ENCODE measurements at regions not wholly inside any gene's neighbourhood (a gene's known extent, or its start where the extent isn't known, plus 50 kb on each side); places are given as distances from the start of the nearest gene placed in this dataset.

GRCh38 chr15:86001200-86001599 is 78.5 kb upstream of the AGBL1 start:
- Histone ChIP-seq H3K27ac (ENCODE audit: low read depth in 1 of 3, low read length in 2 of 3) (no peak overlapping the region), H3K9me3 (ENCODE audit: control insufficient read depth in 2 of 2, insufficient read depth in 1 of 2, low read depth in 1 of 2, low read length in 1 of 2) (no peaks in the 10 kb centered on the region), H3K27me3 (ENCODE audit: control insufficient read depth in 3 of 3, insufficient read depth in 3 of 3, low read length in 3 of 3) (no peaks in the 10 kb centered on the region), H3K36me3 (ENCODE audit: control insufficient read depth in 3 of 3, insufficient read depth in 2 of 3, low read depth in 1 of 3, low read length in 3 of 3) (no peaks in the 10 kb centered on the region), H3K4me3 (ENCODE audit: low read depth in 1 of 3, low read length in 3 of 3) (no peak overlapping the region), H3K4me1 (ENCODE audit: control insufficient read depth in 3 of 3, insufficient read depth in 2 of 3, low read depth in 1 of 3, low read length in 2 of 3) (no peaks in the 10 kb centered on the region)
- DNase-seq (no peak), FAIRE-seq (no peak)
- WGBS, 3 donors, result 42 to 60% (median 59%) methylated on average over 4 of the region's 4 CpGs

GRCh38 chr15:86002444-86002843 is 77.2 kb upstream of the AGBL1 start:
- no peaks in the 10 kb centered on the region for H3K4me1 ChIP-seq (ENCODE audit: control insufficient read depth in 3 of 3, insufficient read depth in 2 of 3, low read depth in 1 of 3, low read length in 2 of 3)
- no peak overlapping the region for H3K27ac ChIP-seq (ENCODE audit: low read depth in 1 of 3, low read length in 2 of 3)
- DNase-seq (no peak), FAIRE-seq (no peak)
- H3K27me3 ChIP-seq (ENCODE audit: control insufficient read depth in 3 of 3, insufficient read depth in 3 of 3, low read length in 3 of 3), result no peaks in the 10 kb centered on the region
- no peaks in the 10 kb centered on the region for H3K36me3 ChIP-seq (ENCODE audit: control insufficient read depth in 3 of 3, insufficient read depth in 2 of 3, low read depth in 1 of 3, low read length in 3 of 3)
- H3K9me3 ChIP-seq (ENCODE audit: control insufficient read depth in 2 of 2, insufficient read depth in 1 of 2, low read depth in 1 of 2, low read length in 1 of 2), result no peaks in the 10 kb centered on the region
- no peak overlapping the region for H3K4me3 ChIP-seq (ENCODE audit: low read depth in 1 of 3, low read length in 3 of 3)

- no peaks in the 10 kb centered on the region for H3K9me3 ChIP-seq (ENCODE audit: control insufficient read depth in 2 of 2, insufficient read depth in 1 of 2, low read depth in 1 of 2, low read length in 1 of 2)
- DNase-seq (no peak), FAIRE-seq (no peak)
- WGBS, 3 donors, result 65 to 80% (median 71%) methylated on average over 4 of the region's 4 CpGs
- H3K27ac ChIP-seq (ENCODE audit: low read depth in 1 of 3, low read length in 2 of 3), result no peak overlapping the region
- no peak overlapping the region for H3K4me3 ChIP-seq (ENCODE audit: low read depth in 1 of 3, low read length in 3 of 3)
- H3K4me1 ChIP-seq (ENCODE audit: control insufficient read depth in 3 of 3, insufficient read depth in 2 of 3, low read depth in 1 of 3, low read length in 2 of 3), result no peaks in the 10 kb centered on the region
- no peaks in the 10 kb centered on the region for H3K36me3 ChIP-seq (ENCODE audit: control insufficient read depth in 3 of 3, insufficient read depth in 2 of 3, low read depth in 1 of 3, low read length in 3 of 3)
- H3K27me3 ChIP-seq (ENCODE audit: control insufficient read depth in 3 of 3, insufficient read depth in 3 of 3, low read length in 3 of 3), result peaks cover 0 to 2% (median 2%) of the 10 kb centered on the region in 3 donors
Measured at GRCh38 chr15:86004061-86004460, 75.6 kb upstream of the AGBL1 start.

- Histone ChIP-seq H3K36me3 (ENCODE audit: control insufficient read depth in 3 of 3, insufficient read depth in 2 of 3, low read depth in 1 of 3, low read length in 3 of 3) (no peaks in the 10 kb centered on the region), H3K4me3 (ENCODE audit: low read depth in 1 of 3, low read length in 3 of 3) (no peak overlapping the region), H3K27me3 (ENCODE audit: control insufficient read depth in 3 of 3, insufficient read depth in 3 of 3, low read length in 3 of 3) (peaks cover 0 to 2% (median 2%) of the 10 kb centered on the region in 3 donors), H3K9me3 (ENCODE audit: control insufficient read depth in 2 of 2, insufficient read depth in 1 of 2, low read depth in 1 of 2, low read length in 1 of 2) (no peaks in the 10 kb centered on the region), H3K4me1 (ENCODE audit: control insufficient read depth in 3 of 3, insufficient read depth in 2 of 3, low read depth in 1 of 3, low read length in 2 of 3) (no peaks in the 10 kb centered on the region), H3K27ac (ENCODE audit: low read depth in 1 of 3, low read length in 2 of 3) (no peak overlapping the region)
- WGBS, 3 donors, result 73 to 76% (median 74%) methylated on average over 2 of the region's 2 CpGs
- no peak for FAIRE-seq
- no peak for DNase-seq
Measured at GRCh38 chr15:86006546-86006945, 73.1 kb upstream of the AGBL1 start.

- Histone ChIP-seq H3K4me3 (ENCODE audit: low read depth in 1 of 3, low read length in 3 of 3) (no peak overlapping the region), H3K9me3 (ENCODE audit: control insufficient read depth in 2 of 2, insufficient read depth in 1 of 2, low read depth in 1 of 2, low read length in 1 of 2) (no peaks in the 10 kb centered on the region), H3K36me3 (ENCODE audit: control insufficient read depth in 3 of 3, insufficient read depth in 2 of 3, low read depth in 1 of 3, low read length in 3 of 3) (no peaks in the 10 kb centered on the region), H3K27ac (ENCODE audit: low read depth in 1 of 3, low read length in 2 of 3) (no peak overlapping the region), H3K4me1 (ENCODE audit: control insufficient read depth in 3 of 3, insufficient read depth in 2 of 3, low read depth in 1 of 3, low read length in 2 of 3) (no peaks in the 10 kb centered on the region), H3K27me3 (ENCODE audit: control insufficient read depth in 3 of 3, insufficient read depth in 3 of 3, low read length in 3 of 3) (peaks cover 0 to 2% (median 2%) of the 10 kb centered on the region in 3 donors)
- 72 to 84% (median 76%) methylated on average over 4 of the region's 4 CpGs for WGBS, 3 donors
- DNase-seq (no peak), FAIRE-seq (no peak)
Measured at GRCh38 chr15:86009727-86010126, 69.9 kb upstream of the AGBL1 start.

- no peaks in the 10 kb centered on the region for H3K9me3 ChIP-seq (ENCODE audit: control insufficient read depth in 2 of 2, insufficient read depth in 1 of 2, low read depth in 1 of 2, low read length in 1 of 2)
- no peaks in the 10 kb centered on the region for H3K4me1 ChIP-seq (ENCODE audit: control insufficient read depth in 3 of 3, insufficient read depth in 2 of 3, low read depth in 1 of 3, low read length in 2 of 3)
- H3K27me3 ChIP-seq (ENCODE audit: control insufficient read depth in 3 of 3, insufficient read depth in 3 of 3, low read length in 3 of 3), result peaks cover 0 to 2% (median 2%) of the 10 kb centered on the region in 3 donors
- no peaks in the 10 kb centered on the region for H3K36me3 ChIP-seq (ENCODE audit: control insufficient read depth in 3 of 3, insufficient read depth in 2 of 3, low read depth in 1 of 3, low read length in 3 of 3)
- FAIRE-seq, result no peak
- DNase-seq, result no peak
- WGBS, 3 donors, result 76 to 82% (median 78%) methylated on average over 9 of the region's 9 CpGs
- H3K27ac ChIP-seq (ENCODE audit: low read depth in 1 of 3, low read length in 2 of 3), result no peak overlapping the region
- H3K4me3 ChIP-seq (ENCODE audit: low read depth in 1 of 3, low read length in 3 of 3), result no peak overlapping the region
Measured at GRCh38 chr15:86010398-86010797, 69.3 kb upstream of the AGBL1 start.

GRCh38 chr15:86010891-86011290 is 68.8 kb upstream of the AGBL1 start:
- Histone ChIP-seq H3K36me3 (ENCODE audit: control insufficient read depth in 3 of 3, insufficient read depth in 2 of 3, low read depth in 1 of 3, low read length in 3 of 3) (no peaks in the 10 kb centered on the region), H3K4me1 (ENCODE audit: control insufficient read depth in 3 of 3, insufficient read depth in 2 of 3, low read depth in 1 of 3, low read length in 2 of 3) (no peaks in the 10 kb centered on the region), H3K4me3 (ENCODE audit: low read depth in 1 of 3, low read length in 3 of 3) (no peak overlapping the region), H3K27ac (ENCODE audit: low read depth in 1 of 3, low read length in 2 of 3) (no peak overlapping the region), H3K9me3 (ENCODE audit: control insufficient read depth in 2 of 2, insufficient read depth in 1 of 2, low read depth in 1 of 2, low read length in 1 of 2) (no peaks in the 10 kb centered on the region), H3K27me3 (ENCODE audit: control insufficient read depth in 3 of 3, insufficient read depth in 3 of 3, low read length in 3 of 3) (peaks cover 0 to 2% (median 2%) of the 10 kb centered on the region in 3 donors)
- 68 to 74% (median 73%) methylated on average over 5 of the region's 5 CpGs for WGBS, 3 donors
- FAIRE-seq, result no peak
- no peak for DNase-seq

- H3K27ac ChIP-seq (ENCODE audit: low read depth in 1 of 3, low read length in 2 of 3), result no peak overlapping the region
- no peaks in the 10 kb centered on the region for H3K4me1 ChIP-seq (ENCODE audit: control insufficient read depth in 3 of 3, insufficient read depth in 2 of 3, low read depth in 1 of 3, low read length in 2 of 3)
- WGBS, 3 donors, result 25 to 39% (median 38%) methylated on average over 3 of the region's 3 CpGs
- no peaks in the 10 kb centered on the region for H3K36me3 ChIP-seq (ENCODE audit: control insufficient read depth in 3 of 3, insufficient read depth in 2 of 3, low read depth in 1 of 3, low read length in 3 of 3)
- FAIRE-seq (no peak), DNase-seq (no peak)
- no peaks in the 10 kb centered on the region for H3K27me3 ChIP-seq (ENCODE audit: control insufficient read depth in 3 of 3, insufficient read depth in 3 of 3, low read length in 3 of 3)
- H3K9me3 ChIP-seq (ENCODE audit: control insufficient read depth in 2 of 2, insufficient read depth in 1 of 2, low read depth in 1 of 2, low read length in 1 of 2), result no peaks in the 10 kb centered on the region
- no peak overlapping the region for H3K4me3 ChIP-seq (ENCODE audit: low read depth in 1 of 3, low read length in 3 of 3)
Measured at GRCh38 chr15:86014016-86014415, 65.7 kb upstream of the AGBL1 start.

GRCh38 chr15:86016750-86017149 is 62.9 kb upstream of the AGBL1 start:
- FAIRE-seq, result no peak
- H3K4me3 ChIP-seq (ENCODE audit: low read depth in 1 of 3, low read length in 3 of 3), result no peak overlapping the region

More at GRCh38 chr15:86016750-86017149, 62.9 kb upstream of the AGBL1 start:
- no peak for DNase-seq
- 84 to 90% (median 86%) methylated on average over 3 of the region's 3 CpGs for WGBS, 3 donors
- H3K27me3 ChIP-seq (ENCODE audit: control insufficient read depth in 3 of 3, insufficient read depth in 3 of 3, low read length in 3 of 3), result no peaks in the 10 kb centered on the region
- H3K9me3 ChIP-seq (ENCODE audit: control insufficient read depth in 2 of 2, insufficient read depth in 1 of 2, low read depth in 1 of 2, low read length in 1 of 2), result no peaks in the 10 kb centered on the region
- H3K27ac ChIP-seq (ENCODE audit: low read depth in 1 of 3, low read length in 2 of 3), result no peak overlapping the region
- H3K4me1 ChIP-seq (ENCODE audit: control insufficient read depth in 3 of 3, insufficient read depth in 2 of 3, low read depth in 1 of 3, low read length in 2 of 3), result no peaks in the 10 kb centered on the region
- H3K36me3 ChIP-seq (ENCODE audit: control insufficient read depth in 3 of 3, insufficient read depth in 2 of 3, low read depth in 1 of 3, low read length in 3 of 3), result no peaks in the 10 kb centered on the region

Data from small intestine (tissue), 7 donors.